NT2/D1 (cell line): ENCODE measurements at regions not wholly inside any gene's neighbourhood (a gene's known extent, or its start where the extent isn't known, plus 50 kb on each side); places are given as distances from the start of the nearest gene placed in this dataset.

Experiments used
- YY1 ChIP-seq: IDR thresholded peaks from 2 replicates; pipeline ENCODE4 v1.6.1; 2011; ENCODE audit not compliant: insufficient read length, insufficient read depth
- ZNF274 ChIP-seq: IDR thresholded peaks from 2 replicates; pipeline ENCODE4 v1.6.1; 2011; ENCODE audit warnings: mild to moderate bottlenecking, low read depth, low read length

DNA sequence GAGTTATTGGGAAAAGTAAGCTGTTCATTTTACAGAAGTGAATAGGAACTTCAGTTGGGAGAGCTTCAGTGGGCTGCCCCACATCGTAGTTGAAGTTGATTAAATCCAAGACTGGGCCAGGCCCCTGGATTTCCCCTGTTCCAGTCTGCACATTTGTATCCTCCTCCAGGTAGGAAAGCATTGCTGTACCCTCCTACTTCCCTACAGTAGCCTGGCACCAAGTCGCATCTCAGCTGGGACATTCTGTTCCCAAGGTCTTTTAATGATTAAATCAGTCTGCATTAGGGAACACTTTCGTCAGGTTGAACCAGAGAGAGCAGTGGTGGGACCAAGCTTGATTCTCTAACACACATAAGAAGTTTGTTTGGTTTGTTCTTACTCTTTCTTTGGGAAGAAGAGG is 165.8 kb upstream of the PPARGC1A start:
- no peak for TF ChIP-seq ZNF274
- TF ChIP-seq YY1, result no peak
